SU-DHL-6 (cell line): ENCODE measurements at regions not wholly inside any gene's neighbourhood (a gene's known extent, or its start where the extent isn't known, plus 50 kb on each side); places are given as distances from the start of the nearest gene placed in this dataset.

Source experiments
- H2AFZ ChIP-seq: fragments of 200-600 bp; sonication (generic); 2 replicates; pipeline ENCODE4 v1.6.1; 2014; ENCODE audit warnings: low read depth, mild to moderate bottlenecking, moderate library complexity, mixed read lengths, antibody characterized with exemption, low read length; ENCODE audit not compliant: severe bottlenecking
- H3F3A ChIP-seq: fragments of 200-600 bp; shearing (Covaris generic); 2 replicates; pipeline ENCODE4 v1.6.0; 2016; ENCODE audit warnings: antibody characterized with exemption, mild to moderate bottlenecking; ENCODE audit not compliant: insufficient read depth
- H3K27ac ChIP-seq: fragments of 200-600 bp; sonication (generic); 2 replicates; pipeline ENCODE4 v1.5.1; 2016; ENCODE audit warnings: low read depth, mild to moderate bottlenecking, low read length, moderate library complexity, mixed read lengths
- H3K27me3 ChIP-seq: fragments of 200-600 bp; sonication (generic), shearing (Covaris generic); 2 replicates; pipeline ENCODE4 v1.6.0; 2014; ENCODE audit warnings: mild to moderate bottlenecking, low read length
- H3K36me3 ChIP-seq: fragments of 200-600 bp; sonication (generic); 2 replicates; pipeline ENCODE4 v1.6.1; 2014; ENCODE audit warnings: mild to moderate bottlenecking, low read length, mixed read lengths
- H3K4me2 ChIP-seq: fragments of 300-600, 200-600 bp; shearing (Covaris generic), sonication (generic); 2 replicates; pipeline ENCODE4 v1.6.0; 2014; ENCODE audit warnings: low read length, low read depth, mild to moderate bottlenecking; ENCODE audit not compliant: poor library complexity, severe bottlenecking
- H3K4me3 ChIP-seq: fragments of 200-600 bp; sonication (generic); 2 replicates; pipeline ENCODE4 v1.5.1; 2014; ENCODE audit warnings: antibody characterized with exemption, low read length, mild to moderate bottlenecking, mixed read lengths; ENCODE audit not compliant: insufficient read depth, poor library complexity, severe bottlenecking
- H3K79me2 ChIP-seq: fragments of 200-600 bp; sonication (generic); 2 replicates; pipeline ENCODE4 v1.6.1; 2014; ENCODE audit warnings: mild to moderate bottlenecking, low read length, moderate library complexity; ENCODE audit not compliant: insufficient read depth
- H3K9ac ChIP-seq: fragments of 200-600 bp; sonication (generic); 2 replicates; pipeline ENCODE4 v1.7.0; 2014; ENCODE audit warnings: mild to moderate bottlenecking, low read length
- H3K9me2 ChIP-seq: fragments of 200-600 bp; sonication (generic); replicated peaks from 2 replicates; pipeline ENCODE4 v1.6.1; 2014; ENCODE audit warnings: low read length; ENCODE audit not compliant: insufficient read depth
- H3K9me3 ChIP-seq: fragments of 200-600 bp; sonication (generic); 2 replicates; pipeline ENCODE4 v1.6.1; 2014; ENCODE audit warnings: low read length, mixed read lengths; ENCODE audit not compliant: insufficient read depth
- H4K20me1 ChIP-seq: fragments of 200-600 bp; sonication (generic); 2 replicates; pipeline ENCODE4 v1.6.1; 2014; ENCODE audit warnings: low read depth, mild to moderate bottlenecking, antibody characterized with exemption, low read length, moderate library complexity, mixed read lengths
- CTCF ChIP-seq: fragments of 200-600 bp; sonication (generic); IDR thresholded peaks from one replicate; pipeline ENCODE4 v1.5.1; 2017; ENCODE audit warnings: antibody characterized with exemption, mild to moderate bottlenecking, low read length, moderate library complexity; ENCODE audit not compliant: insufficient read depth, poor library complexity, severe bottlenecking
- EZH2phosphoT487 ChIP-seq: fragments of 200-600 bp; sonication (generic), shearing (Covaris generic); conservative IDR thresholded peaks from 2 replicates; pipeline ENCODE4 v1.6.1; 2018; ENCODE audit warnings: mild to moderate bottlenecking, antibody characterized with exemption, low read length, moderate library complexity, mixed read lengths

GRCh38 chr16:54724346-54724925 lies 206.2 kb upstream of the IRX5 start:
- H3K36me3 ChIP-seq = no peaks in the 10 kb centered on the region
- no peaks in the 10 kb centered on the region for H3K9me3 ChIP-seq
- no peak overlapping the region for H3K4me2 ChIP-seq
- no peak overlapping the region for H3K27ac ChIP-seq
- H3K9me2 ChIP-seq = no peaks in the 10 kb centered on the region
- no peak overlapping the region for H2AFZ ChIP-seq
- no peaks in the 10 kb centered on the region for H3K27me3 ChIP-seq
- H3K79me2 ChIP-seq = no peaks in the 10 kb centered on the region
- H4K20me1 ChIP-seq = no peaks in the 10 kb centered on the region
- no peaks in the 10 kb centered on the region for H3F3A ChIP-seq
- no peak overlapping the region for H3K4me3 ChIP-seq
- TF ChIP-seq EZH2phosphoT487 = no peak
- no peak overlapping the region for H3K9ac ChIP-seq

- Histone ChIP-seq H3K36me3 (no peaks in the 10 kb centered on the region), H3K9ac (no peak overlapping the region), H3K9me2 (no peaks in the 10 kb centered on the region), H3K27me3 (no peaks in the 10 kb centered on the region), H3K9me3 (no peaks in the 10 kb centered on the region), H4K20me1 (no peaks in the 10 kb centered on the region), H3F3A (no peaks in the 10 kb centered on the region), H3K4me3 (no peak overlapping the region), H2AFZ (no peak overlapping the region), H3K79me2 (no peaks in the 10 kb centered on the region), H3K27ac (no peak overlapping the region), H3K4me2 (no peak overlapping the region)
- TF ChIP-seq CTCF = no peak
- no peak for TF ChIP-seq EZH2phosphoT487
These were observed 208.4 kb upstream of the IRX5 start for GRCh38 chr16:54722210-54722676.

- no peaks in the 10 kb centered on the region for H3K9me3 ChIP-seq
- no peaks in the 10 kb centered on the region for H4K20me1 ChIP-seq
These were observed 210.4 kb upstream of the IRX5 start for GRCh38 chr16:54720259-54720658.

More at GRCh38 chr16:54720259-54720658, 210.4 kb upstream of the IRX5 start:
- no peaks in the 10 kb centered on the region for H3F3A ChIP-seq
- H3K4me3 ChIP-seq = no peak overlapping the region
- H3K9me2 ChIP-seq = no peaks in the 10 kb centered on the region
- H3K27ac ChIP-seq = no peak overlapping the region
- no peak overlapping the region for H3K9ac ChIP-seq
- no peak overlapping the region for H2AFZ ChIP-seq
- no peaks in the 10 kb centered on the region for H3K79me2 ChIP-seq
- TF ChIP-seq EZH2phosphoT487 = no peak
- no peak for TF ChIP-seq CTCF
- no peaks in the 10 kb centered on the region for H3K36me3 ChIP-seq
- H3K4me2 ChIP-seq = no peak overlapping the region
- H3K27me3 ChIP-seq = no peaks in the 10 kb centered on the region
